K562 (cell line): ENCODE measurements at regions not wholly inside any gene's neighbourhood (a gene's known extent, or its start where the extent isn't known, plus 50 kb on each side); places are given as distances from the start of the nearest gene placed in this dataset.

Source experiments
- ATAC-seq: fragments of 200-7000 bp; cut with Tn5 transposase; 3 replicates; pipeline ENCODE4 v1.9.1; 2020; ENCODE audit warnings: moderate library complexity
- BruUV-seq: library from RNA; stranded (reverse); fragments of 400-500 nt; replicated peaks from 2 replicates; lab custom pipeline; 2021; lab: Mats Ljungman, UMichigan
- CTCF ChIA-PET: fragments of 300-600 bp; formaldehyde crosslinking; extraction: SDS; loops from one replicate; lab custom pipeline; 2021; ENCODE audit warnings: low intra/inter-chr PET ratio; lab: Yijun Ruan, JAX
- POLR2A ChIA-PET: fragments of 300-600, 350-650 bp; sonication (Branson Sonifier 250); formaldehyde crosslinking; extraction: SDS; loops from one replicate; lab custom pipeline; 2021; ENCODE audit warnings: antibody characterized with exemption, inconsistent platforms; lab: Yijun Ruan, JAX
- DNase-seq, 4 experiments: peaks; one replicate each; pipeline versions ENCODE4 v3.0.0 to v3.0.0-alpha.2; 2011 to 2018; ENCODE audit warnings: low spot score in 3 of 4, mixed read lengths in 3 of 4; ENCODE audit errors: extremely low read depth in 1 of 4
- FAIRE-seq: peaks from 2 replicates; lab custom pipeline; 2011; peaks lifted over from hg19 to GRCh38; lab: Jason Lieb, UNC
- H2AFZ ChIP-seq: 2 replicates; pipeline ENCODE4 v1.6.0; 2011; ENCODE audit warnings: low read depth, low read length, control low read depth, inconsistent platforms
- H3K27ac ChIP-seq: fragments of 200-600 bp; 3 replicates; pipeline ENCODE4 v1.8.0; 2011; ENCODE audit warnings: low read depth, mild to moderate bottlenecking, control low read depth, inconsistent platforms, low read length, moderate library complexity, mixed read lengths; ENCODE audit errors: extremely low read depth
- H3K27me3 ChIP-seq, 2 experiments: fragments of 300-600 bp in 1 of 2; 2 replicates in 1 of 2; 3 replicates in 1 of 2; pipeline versions ENCODE4 v1.6.0 to v1.8.0; 2011; ENCODE audit warnings: inconsistent platforms in 2 of 2, low read length in 2 of 2, mild to moderate bottlenecking in 1 of 2, mixed read lengths in 1 of 2, moderate library complexity in 1 of 2; ENCODE audit not compliant: control insufficient read depth in 2 of 2, insufficient read depth in 2 of 2
- H3K36me3 ChIP-seq: fragments of 300-600 bp; 3 replicates; pipeline ENCODE4 v1.8.0; 2011; ENCODE audit warnings: mild to moderate bottlenecking, low read length, inconsistent platforms; ENCODE audit not compliant: control insufficient read depth, insufficient read depth
- H3K4me1 ChIP-seq, 2 experiments: fragments of 200-600 bp in 1 of 2; replicated peaks in 1 of 2; 2 replicates in 1 of 2; 3 replicates in 1 of 2; pipeline versions ENCODE4 v1.5.1 to v1.8.0; 2011; ENCODE audit warnings: inconsistent platforms in 2 of 2, low read length in 2 of 2, mild to moderate bottlenecking in 1 of 2, mixed read lengths in 1 of 2, moderate library complexity in 1 of 2; ENCODE audit not compliant: control insufficient read depth in 2 of 2, insufficient read depth in 2 of 2
- H3K4me2 ChIP-seq: 2 replicates; pipeline ENCODE4 v1.6.1; 2011; ENCODE audit warnings: low read length, control low read depth, inconsistent platforms, mixed read lengths; ENCODE audit not compliant: insufficient read depth
- H3K4me3 ChIP-seq: fragments of 200-600 bp; sonication (generic), shearing (Covaris generic); 2 replicates; pipeline ENCODE4 v1.5.1; 2016; ENCODE audit warnings: control low read depth, inconsistent platforms
- H3K79me2 ChIP-seq: fragments of 200-600 bp; 3 replicates; pipeline ENCODE4 v1.8.0; 2011; ENCODE audit warnings: low read length, inconsistent platforms; ENCODE audit not compliant: control insufficient read depth, insufficient read depth
- H3K9ac ChIP-seq, 2 experiments: 2 replicates each; pipeline versions ENCODE4 v1.6.0 to v1.6.1; 2011; ENCODE audit warnings: low read depth in 2 of 2, low read length in 2 of 2, control low read depth in 1 of 2, inconsistent platforms in 1 of 2, mild to moderate bottlenecking in 1 of 2, mixed read lengths in 1 of 2; ENCODE audit not compliant: insufficient read depth in 1 of 2
- H3K9me1 ChIP-seq: one replicate; pipeline ENCODE4 v1.6.0; 2011; ENCODE audit warnings: inconsistent platforms, mild to moderate bottlenecking, low read length, moderate library complexity; ENCODE audit not compliant: control insufficient read depth, insufficient read depth
- H3K9me3 ChIP-seq: replicated peaks from 2 replicates; pipeline ENCODE4 v1.5.1; 2011; ENCODE audit warnings: low read depth, low read length, inconsistent platforms; ENCODE audit not compliant: control insufficient read depth, insufficient read depth
- H4K20me1 ChIP-seq: replicated peaks from 2 replicates; pipeline ENCODE4 v1.6.1; 2011; ENCODE audit warnings: low read length, inconsistent platforms, mixed read lengths; ENCODE audit not compliant: control insufficient read depth, insufficient read depth
- GATAD2A ChIP-seq: fragments of 450-650 bp; IDR thresholded peaks from 2 replicates; pipeline ENCODE4 v1.6.1; 2017
- GATAD2B ChIP-seq: fragments of 450-650 bp; IDR thresholded peaks from 2 replicates; pipeline ENCODE4 v1.6.1; 2017; ENCODE audit warnings: mild to moderate bottlenecking, borderline replicate concordance
- IRF2 ChIP-seq: sonication (generic); formaldehyde crosslinking; IDR thresholded peaks from 2 replicates; pipeline ENCODE4 v1.8.1; 2022; ENCODE audit warnings: mild to moderate bottlenecking, missing genetic modification reagents
- MAFK ChIP-seq: IDR thresholded peaks from 2 replicates; pipeline ENCODE4 v1.6.1; 2011; ENCODE audit warnings: low read length, improper control_type of control experiment
- SPI1 ChIP-seq: IDR thresholded peaks from 2 replicates; pipeline ENCODE4 v1.6.1; 2011; ENCODE audit warnings: low read depth, low read length, control low read depth, borderline replicate concordance
- ZBTB49 ChIP-seq: sonication (generic); formaldehyde crosslinking; IDR thresholded peaks from 2 replicates; pipeline ENCODE4 v1.8.0; 2022; ENCODE audit warnings: missing genetic modification reagents, mild to moderate bottlenecking, borderline replicate concordance
- ZNF444 ChIP-seq: fragments of 250-450 bp; sonication (Bioruptor Pico); IDR thresholded peaks from 2 replicates; pipeline ENCODE4 v1.4.0; 2020; ENCODE audit warnings: mild to moderate bottlenecking, moderate library complexity
- WGBS: fragments of 100-300 bp; shearing (Covaris generic); methylation state at CpG from one replicate; pipeline ENCODE4 v1.1.6; 2016; ENCODE audit warnings: low coverage, mixed read lengths; ENCODE audit not compliant: insufficient coverage; ENCODE audit errors: missing lambda C conversion rate; 5-methylcytosine and 5-hydroxymethylcytosine counted together
- in situ Hi-C: fragments of 300-500 bp; cut with MboI; formaldehyde crosslinking; loops from 4 replicates; pipeline ENCODE4 v1.15.0; 2018; ENCODE audit warnings: inconsistent platforms, mixed read lengths
- intact Hi-C: fragments of 100-400 bp; cut with micrococcal nuclease; formaldehyde crosslinking; loops from 2 replicates; pipeline ENCODE4 v1.14.2; 2022

DNA sequence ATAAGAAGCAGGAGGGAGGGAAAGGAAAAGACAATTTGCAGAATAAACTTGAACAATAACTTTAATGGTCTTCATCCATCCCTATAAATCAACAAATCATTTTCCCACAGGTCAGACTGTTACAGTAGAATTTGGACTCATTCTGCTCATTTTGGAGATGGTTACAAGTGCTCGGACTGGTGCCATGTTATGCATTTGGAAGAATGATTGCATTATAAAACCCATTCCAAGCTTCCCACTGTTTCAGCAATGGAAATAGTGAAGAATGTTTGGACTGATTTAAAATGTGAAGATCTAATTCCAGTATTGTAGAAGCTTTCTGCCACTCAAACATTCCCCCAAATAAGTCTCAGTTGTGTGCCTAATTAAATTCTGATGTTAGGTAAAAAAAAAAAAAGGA is 99.7 kb upstream of the ZEB1 start:
- no peaks in the 10 kb centered on the region for H4K20me1 ChIP-seq
- ChIA-PET CTCF (no interaction called here), POLR2A (no interaction called here)
- in situ Hi-C loops (no loop called here), intact Hi-C loops (no loop called here)
- H3K9me3 ChIP-seq, result no peaks in the 10 kb centered on the region; the same call in 1 of the 2 replicates
- no peak for TF ChIP-seq IRF2 (CRISPR knock-in tag)
- TF ChIP-seq ZNF444 (CRISPR knock-in tag), result no peak
- no peak for TF ChIP-seq SPI1
- TF ChIP-seq MAFK, result no peak
- no peak for TF ChIP-seq ZBTB49 (CRISPR knock-in tag)
- no peak for TF ChIP-seq GATAD2B
- no peak for TF ChIP-seq GATAD2A
- no peak overlapping the region for H3K27ac ChIP-seq
- no peak overlapping the region for H3K9ac ChIP-seq
- no peak overlapping the region for H3K4me3 ChIP-seq
- no peaks in the 10 kb centered on the region for H3K36me3 ChIP-seq
- WGBS, result 0% methylated on average over 1 of the region's 1 CpG
- ATAC-seq, result no peak
- no peaks in the 10 kb centered on the region for H3K9me1 ChIP-seq
- no peaks in the 10 kb centered on the region for H3K4me1 ChIP-seq
- BruUV-seq, result no TSS peak
- H3K4me2 ChIP-seq, result no peak overlapping the region
- FAIRE-seq, result no peak
- H3K79me2 ChIP-seq, result no peaks in the 10 kb centered on the region
- DNase-seq, result no peak
- H3K27me3 ChIP-seq, result no peaks in the 10 kb centered on the region; a peak in 1 of 5 replicates
- H2AFZ ChIP-seq, result no peak overlapping the region
